SK-N-SH treated with all-trans-retinoic acid at 6 μM for 48 hours (cell line): ENCODE measurements at regions not wholly inside any gene's neighbourhood (a gene's known extent, or its start where the extent isn't known, plus 50 kb on each side); places are given as distances from the start of the nearest gene placed in this dataset.

Experiments
- ATAC-seq: fragments of 200-7000 bp; cut with Tn5 transposase; 3 replicates; pipeline ENCODE4 v1.9.1; 2020; ENCODE audit warnings: mild to moderate bottlenecking, moderate library complexity
- ARNTL ChIP-seq: fragments of 450-650 bp; formaldehyde crosslinking; IDR thresholded peaks from 2 replicates; pipeline ENCODE4 v1.5.0; 2020; ENCODE audit warnings: low read depth, mild to moderate bottlenecking, moderate library complexity, borderline replicate concordance
- BACH2 ChIP-seq: fragments of 250-450 bp; sonication (Bioruptor Pico); IDR thresholded peaks from 2 replicates; pipeline ENCODE4 v1.9.0; 2021; ENCODE audit warnings: mild to moderate bottlenecking, borderline replicate concordance
- CSDC2 ChIP-seq: fragments of 250-450 bp; sonication (Bioruptor Pico); IDR thresholded peaks from 2 replicates; pipeline ENCODE4 v1.5.0; 2020; ENCODE audit warnings: mild to moderate bottlenecking, moderate library complexity
- ESRRG ChIP-seq: fragments of 250-450 bp; sonication (Bioruptor Pico); IDR thresholded peaks from 2 replicates; pipeline ENCODE4 v1.6.1; 2021; ENCODE audit warnings: mild to moderate bottlenecking
- ISL1 ChIP-seq: fragments of 250-450 bp; sonication (Bioruptor Pico); IDR thresholded peaks from 2 replicates; pipeline ENCODE4 v2.1.2; 2022; ENCODE audit warnings: mild to moderate bottlenecking, moderate library complexity
- OSR1 ChIP-seq: fragments of 250-450 bp; sonication (Bioruptor Pico); IDR thresholded peaks from 2 replicates; pipeline ENCODE4 v1.8.0; 2022; ENCODE audit warnings: moderate library complexity, mild to moderate bottlenecking, inconsistent platforms
- PATZ1 ChIP-seq: fragments of 250-450 bp; sonication (Bioruptor Pico); IDR thresholded peaks from 2 replicates; pipeline ENCODE4 v1.8.0; 2020; ENCODE audit warnings: mild to moderate bottlenecking, moderate library complexity, borderline replicate concordance
- PPARA ChIP-seq: fragments of 250-450 bp; sonication (Bioruptor Pico); IDR thresholded peaks from 2 replicates; pipeline ENCODE4 v1.5.0; 2020; ENCODE audit warnings: mild to moderate bottlenecking, borderline replicate concordance
- SNAI2 ChIP-seq: fragments of 250-450 bp; sonication (Bioruptor Pico); IDR thresholded peaks from 2 replicates; pipeline ENCODE4 v1.5.0; 2020; ENCODE audit warnings: mild to moderate bottlenecking, moderate library complexity
- TOX ChIP-seq: fragments of 250-450 bp; sonication (Bioruptor Pico); IDR thresholded peaks from 2 replicates; pipeline ENCODE4 v1.8.0; 2021; ENCODE audit warnings: mild to moderate bottlenecking, moderate library complexity, borderline replicate concordance
- TSHZ2 ChIP-seq: fragments of 250-450 bp; sonication (Bioruptor Pico); IDR thresholded peaks from 2 replicates; pipeline ENCODE4 v1.5.0; 2020; ENCODE audit warnings: mild to moderate bottlenecking, moderate library complexity
- ZC3H10 ChIP-seq: fragments of 250-450 bp; sonication (Bioruptor Pico); IDR thresholded peaks from 2 replicates; pipeline ENCODE4 v1.5.1; 2021; ENCODE audit warnings: mild to moderate bottlenecking, moderate library complexity
- ZFP30 ChIP-seq: fragments of 450-650 bp; formaldehyde crosslinking; IDR thresholded peaks from 2 replicates; pipeline ENCODE4 v1.5.0; 2022; ENCODE audit warnings: mild to moderate bottlenecking, moderate library complexity
- ZNF565 ChIP-seq: fragments of 450-650 bp; formaldehyde crosslinking; conservative IDR thresholded peaks from 2 replicates; pipeline ENCODE4 v1.5.0; 2020; ENCODE audit warnings: low read depth, mild to moderate bottlenecking, moderate library complexity
- ZNF70 ChIP-seq: fragments of 450-650 bp; formaldehyde crosslinking; IDR thresholded peaks from 2 replicates; pipeline ENCODE4 v1.5.0; 2020; ENCODE audit warnings: mild to moderate bottlenecking, moderate library complexity
- ZNF8 ChIP-seq: fragments of 450-650 bp; formaldehyde crosslinking; IDR thresholded peaks from 2 replicates; pipeline ENCODE4 v1.5.0; 2020; ENCODE audit warnings: mild to moderate bottlenecking, moderate library complexity
- TF ChIP-seq, protein P1 (sequence below): fragments of 250-450 bp; sonication (Bioruptor Pico); IDR thresholded peaks from 2 replicates; pipeline ENCODE4 v1.5.1; 2021; ENCODE audit warnings: mild to moderate bottlenecking, moderate library complexity
- TF ChIP-seq, protein P2 (sequence below): fragments of 250-450 bp; sonication (Bioruptor Pico); IDR thresholded peaks from 2 replicates; pipeline ENCODE4 v1.5.1; 2020; ENCODE audit warnings: low read depth, mild to moderate bottlenecking, moderate library complexity

GRCh38 chr3:153885359-153885758 is 235.8 kb upstream of the ARHGEF26 start:
- TF ChIP-seq ZC3H10 (CRISPR knock-in tag) = no peak
- no peak for TF ChIP-seq PATZ1
- TF ChIP-seq CSDC2 (CRISPR knock-in tag) = no peak
- no peak for TF ChIP-seq TOX (CRISPR knock-in tag)
- TF ChIP-seq BACH2 (CRISPR knock-in tag) = no peak
- TF ChIP-seq, protein P1, sequence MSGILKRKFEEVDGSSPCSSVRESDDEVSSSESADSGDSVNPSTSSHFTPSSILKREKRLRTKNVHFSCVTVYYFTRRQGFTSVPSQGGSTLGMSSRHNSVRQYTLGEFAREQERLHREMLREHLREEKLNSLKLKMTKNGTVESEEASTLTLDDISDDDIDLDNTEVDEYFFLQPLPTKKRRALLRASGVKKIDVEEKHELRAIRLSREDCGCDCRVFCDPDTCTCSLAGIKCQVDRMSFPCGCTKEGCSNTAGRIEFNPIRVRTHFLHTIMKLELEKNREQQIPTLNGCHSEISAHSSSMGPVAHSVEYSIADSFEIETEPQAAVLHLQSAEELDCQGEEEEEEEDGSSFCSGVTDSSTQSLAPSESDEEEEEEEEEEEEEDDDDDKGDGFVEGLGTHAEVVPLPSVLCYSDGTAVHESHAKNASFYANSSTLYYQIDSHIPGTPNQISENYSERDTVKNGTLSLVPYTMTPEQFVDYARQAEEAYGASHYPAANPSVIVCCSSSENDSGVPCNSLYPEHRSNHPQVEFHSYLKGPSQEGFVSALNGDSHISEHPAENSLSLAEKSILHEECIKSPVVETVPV = no peak
- TF ChIP-seq ARNTL (CRISPR knock-in tag) = no peak
- TF ChIP-seq ESRRG (CRISPR knock-in tag) = no peak
- no peak for TF ChIP-seq TSHZ2 (CRISPR knock-in tag)
- TF ChIP-seq, all 23 proteins: peak for 0
- ATAC-seq = no peak

DNA sequence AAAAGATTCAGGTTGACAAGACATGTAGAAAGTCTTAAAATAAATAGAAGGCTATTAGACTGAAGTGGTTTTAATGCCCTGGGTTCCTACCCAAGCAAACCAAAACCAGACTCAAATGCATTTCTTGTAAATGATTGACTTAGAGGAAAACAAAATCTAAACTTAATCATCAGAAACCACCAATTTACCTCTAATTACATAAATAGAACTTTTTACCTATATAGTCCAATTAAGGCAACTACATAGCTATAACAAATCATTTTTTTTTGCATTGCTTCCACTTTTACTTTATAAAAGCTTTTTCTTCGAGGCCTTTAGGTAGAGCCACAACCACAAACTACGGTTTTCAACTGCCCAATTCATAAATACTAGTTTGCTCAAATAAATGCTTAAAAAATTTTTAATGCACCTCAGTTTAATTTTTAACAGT is 231.3 kb upstream of the ARHGEF26 start:
- TF ChIP-seq TOX (CRISPR knock-in tag) (no peak), ISL1 (CRISPR knock-in tag) (no peak), ZFP30 (CRISPR knock-in tag) (no peak), SNAI2 (no peak), TSHZ2 (CRISPR knock-in tag) (no peak), ZNF70 (no peak), OSR1 (CRISPR knock-in tag) (no peak)

GRCh38 chr3:153892126-153892525 is 229.1 kb upstream of the ARHGEF26 start:
- ATAC-seq = no peak
- TF ChIP-seq ZFP30 (CRISPR knock-in tag) (no peak), SNAI2 (no peak), CSDC2 (CRISPR knock-in tag) (no peak), BACH2 (CRISPR knock-in tag) (no peak), ZNF8 (CRISPR knock-in tag) (no peak), ZNF70 (no peak), TOX (CRISPR knock-in tag) (no peak), ARNTL (CRISPR knock-in tag) (no peak), ESRRG (CRISPR knock-in tag) (no peak), ISL1 (CRISPR knock-in tag) (no peak), OSR1 (CRISPR knock-in tag) (no peak), PPARA (CRISPR knock-in tag) (no peak), ZNF565 (CRISPR knock-in tag) (no peak)
- TF ChIP-seq, protein P2, sequence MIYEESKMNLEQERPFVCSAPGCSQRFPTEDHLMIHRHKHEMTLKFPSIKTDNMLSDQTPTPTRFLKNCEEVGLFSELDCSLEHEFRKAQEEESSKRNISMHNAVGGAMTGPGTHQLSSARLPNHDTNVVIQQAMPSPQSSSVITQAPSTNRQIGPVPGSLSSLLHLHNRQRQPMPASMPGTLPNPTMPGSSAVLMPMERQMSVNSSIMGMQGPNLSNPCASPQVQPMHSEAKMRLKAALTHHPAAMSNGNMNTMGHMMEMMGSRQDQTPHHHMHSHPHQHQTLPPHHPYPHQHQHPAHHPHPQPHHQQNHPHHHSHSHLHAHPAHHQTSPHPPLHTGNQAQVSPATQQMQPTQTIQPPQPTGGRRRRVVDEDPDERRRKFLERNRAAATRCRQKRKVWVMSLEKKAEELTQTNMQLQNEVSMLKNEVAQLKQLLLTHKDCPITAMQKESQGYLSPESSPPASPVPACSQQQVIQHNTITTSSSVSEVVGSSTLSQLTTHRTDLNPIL (CRISPR knock-in tag) = no peak

More for the DNA sequence above, 231.3 kb upstream of the ARHGEF26 start:
- ATAC-seq = no peak
